GM12873 (cell line): ENCODE measurements at regions not wholly inside any gene's neighbourhood (a gene's known extent, or its start where the extent isn't known, plus 50 kb on each side); places are given as distances from the start of the nearest gene placed in this dataset.

Experiments used
- CTCF ChIP-seq: IDR thresholded peaks from 2 replicates; pipeline ENCODE4 v1.5.1; 2012; ENCODE audit warnings: low read depth, mild to moderate bottlenecking, moderate library complexity, low read length, control low read depth; ENCODE audit not compliant: insufficient read depth; ENCODE audit errors: missing control alignments

GRCh38 chr6:93183531-93183972 is 235.8 kb downstream of the EPHA7 start:
- TF ChIP-seq CTCF: no peak

- no peak for TF ChIP-seq CTCF
These were observed 236.3 kb downstream of the EPHA7 start for GRCh38 chr6:93182938-93183479.

GRCh38 chr6:93177918-93178317 is 241.4 kb downstream of the EPHA7 start:
- TF ChIP-seq CTCF: no peak

GRCh38 chr6:93177438-93177837 is 241.9 kb downstream of the EPHA7 start:
- TF ChIP-seq CTCF: no peak

- no peak for TF ChIP-seq CTCF
These were observed 243.3 kb downstream of the EPHA7 start for GRCh38 chr6:93176070-93176469.

- no peak for TF ChIP-seq CTCF
These were observed 253.4 kb downstream of the EPHA7 start for GRCh38 chr6:93165850-93166430.

GRCh38 chr6:93164781-93165180 is 254.6 kb downstream of the EPHA7 start:
- TF ChIP-seq CTCF: no peak
